Loucy (cell line): ENCODE measurements at regions not wholly inside any gene's neighbourhood (a gene's known extent, or its start where the extent isn't known, plus 50 kb on each side); places are given as distances from the start of the nearest gene placed in this dataset.

Source experiments
- H2AFZ ChIP-seq: fragments of 200-600 bp; sonication (generic); 2 replicates; pipeline ENCODE4 v1.6.0; 2016; ENCODE audit warnings: antibody characterized with exemption, mild to moderate bottlenecking, low read length, moderate library complexity
- H3F3A ChIP-seq: fragments of 200-600 bp; 2 replicates; pipeline ENCODE4 v1.6.0; 2016; ENCODE audit warnings: antibody characterized with exemption, low read depth, mild to moderate bottlenecking
- H3K27me3 ChIP-seq: fragments of 200-600 bp; sonication (generic); 2 replicates; pipeline ENCODE4 v1.6.1; 2014; ENCODE audit warnings: low read length, mild to moderate bottlenecking; ENCODE audit not compliant: insufficient read depth, poor library complexity, severe bottlenecking
- H3K36me3 ChIP-seq: fragments of 200-600 bp; sonication (generic); 2 replicates; pipeline ENCODE4 v1.6.1; 2016; ENCODE audit warnings: low read length; ENCODE audit not compliant: insufficient read depth
- H3K4me1 ChIP-seq: fragments of 200-600 bp; sonication (generic); 2 replicates; pipeline ENCODE4 v1.5.1; 2014; ENCODE audit warnings: low read length, mild to moderate bottlenecking; ENCODE audit not compliant: insufficient read depth, poor library complexity, severe bottlenecking
- H3K4me2 ChIP-seq: fragments of 200-600 bp; sonication (generic); 2 replicates; pipeline ENCODE4 v1.6.0; 2014; ENCODE audit warnings: antibody characterized with exemption, low read length, low read depth, mild to moderate bottlenecking; ENCODE audit not compliant: poor library complexity, severe bottlenecking
- H3K4me3 ChIP-seq: fragments of 200-600 bp; sonication (generic); 2 replicates; pipeline ENCODE4 v1.5.1; 2014; ENCODE audit warnings: low read length, mild to moderate bottlenecking, mixed read lengths; ENCODE audit not compliant: poor library complexity, severe bottlenecking
- H3K79me2 ChIP-seq: fragments of 200-600 bp; sonication (generic); 2 replicates; pipeline ENCODE4 v1.6.1; 2014; ENCODE audit warnings: low read length; ENCODE audit not compliant: insufficient read depth
- H3K9ac ChIP-seq: fragments of 200-600 bp; sonication (generic); 2 replicates; pipeline ENCODE4 v1.6.0; 2014; ENCODE audit warnings: mild to moderate bottlenecking, low read depth, low read length, moderate library complexity; ENCODE audit not compliant: poor library complexity, severe bottlenecking
- H3K9me2 ChIP-seq: fragments of 200-600 bp; sonication (generic); replicated peaks from 2 replicates; pipeline ENCODE4 v1.6.1; 2016; ENCODE audit warnings: low read depth, low read length, mixed read lengths
- H3K9me3 ChIP-seq: fragments of 200-600 bp; sonication (generic); 2 replicates; pipeline ENCODE4 v1.6.1; 2014; ENCODE audit warnings: mild to moderate bottlenecking, antibody characterized with exemption, low read length, low read depth; ENCODE audit not compliant: insufficient read depth
- H4K20me1 ChIP-seq: fragments of 200-600 bp; sonication (generic); 2 replicates; pipeline ENCODE4 v1.6.0; 2014; ENCODE audit warnings: antibody characterized with exemption, low read length, mild to moderate bottlenecking; ENCODE audit not compliant: insufficient read depth, poor library complexity, severe bottlenecking
- EZH2phosphoT487 ChIP-seq: fragments of 200-600 bp; IDR thresholded peaks from 2 replicates; pipeline ENCODE4 v1.6.1; 2018; ENCODE audit warnings: antibody characterized with exemption, mild to moderate bottlenecking, moderate library complexity, borderline replicate concordance
- TF ChIP-seq, protein P1 (sequence below): fragments of 200-600 bp; sonication (generic); conservative IDR thresholded peaks from 2 replicates; pipeline ENCODE4 v1.5.1; 2014; ENCODE audit warnings: mild to moderate bottlenecking, antibody characterized with exemption, low read length

DNA sequence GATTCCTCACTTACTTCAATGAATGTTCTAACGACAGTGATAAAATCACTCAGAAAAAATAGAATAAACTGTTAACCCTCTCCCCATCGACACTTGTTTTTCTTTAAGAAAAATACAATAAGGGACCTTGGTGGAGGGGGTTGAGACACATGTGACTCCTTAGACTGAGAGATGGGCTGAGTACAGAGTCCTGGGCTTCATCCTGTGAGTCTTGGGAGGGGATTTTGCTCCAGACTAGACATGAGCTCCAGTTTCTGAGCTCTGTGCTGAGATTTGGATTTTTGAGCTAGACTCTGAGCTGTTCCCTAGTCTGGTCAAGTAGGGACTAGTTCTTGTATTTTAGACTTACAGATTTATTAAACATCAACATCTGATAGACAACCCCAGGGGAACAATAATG lies 241.5 kb upstream of the MVB12B start:
- Histone ChIP-seq H3F3A (no peaks in the 10 kb centered on the region), H3K79me2 (no peaks in the 10 kb centered on the region), H3K4me1 (peaks cover 6% of the 10 kb centered on the region), H4K20me1 (no peaks in the 10 kb centered on the region), H3K9ac (no peak overlapping the region), H3K9me2 (no peaks in the 10 kb centered on the region), H2AFZ (no peak overlapping the region), H3K9me3 (no peaks in the 10 kb centered on the region), H3K4me3 (no peak overlapping the region), H3K4me2 (no peak overlapping the region), H3K36me3 (no peaks in the 10 kb centered on the region), H3K27me3 (no peaks in the 10 kb centered on the region)
- TF ChIP-seq EZH2phosphoT487: no peak
- TF ChIP-seq, protein P1, sequence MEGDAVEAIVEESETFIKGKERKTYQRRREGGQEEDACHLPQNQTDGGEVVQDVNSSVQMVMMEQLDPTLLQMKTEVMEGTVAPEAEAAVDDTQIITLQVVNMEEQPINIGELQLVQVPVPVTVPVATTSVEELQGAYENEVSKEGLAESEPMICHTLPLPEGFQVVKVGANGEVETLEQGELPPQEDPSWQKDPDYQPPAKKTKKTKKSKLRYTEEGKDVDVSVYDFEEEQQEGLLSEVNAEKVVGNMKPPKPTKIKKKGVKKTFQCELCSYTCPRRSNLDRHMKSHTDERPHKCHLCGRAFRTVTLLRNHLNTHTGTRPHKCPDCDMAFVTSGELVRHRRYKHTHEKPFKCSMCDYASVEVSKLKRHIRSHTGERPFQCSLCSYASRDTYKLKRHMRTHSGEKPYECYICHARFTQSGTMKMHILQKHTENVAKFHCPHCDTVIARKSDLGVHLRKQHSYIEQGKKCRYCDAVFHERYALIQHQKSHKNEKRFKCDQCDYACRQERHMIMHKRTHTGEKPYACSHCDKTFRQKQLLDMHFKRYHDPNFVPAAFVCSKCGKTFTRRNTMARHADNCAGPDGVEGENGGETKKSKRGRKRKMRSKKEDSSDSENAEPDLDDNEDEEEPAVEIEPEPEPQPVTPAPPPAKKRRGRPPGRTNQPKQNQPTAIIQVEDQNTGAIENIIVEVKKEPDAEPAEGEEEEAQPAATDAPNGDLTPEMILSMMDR: no peak

DNA sequence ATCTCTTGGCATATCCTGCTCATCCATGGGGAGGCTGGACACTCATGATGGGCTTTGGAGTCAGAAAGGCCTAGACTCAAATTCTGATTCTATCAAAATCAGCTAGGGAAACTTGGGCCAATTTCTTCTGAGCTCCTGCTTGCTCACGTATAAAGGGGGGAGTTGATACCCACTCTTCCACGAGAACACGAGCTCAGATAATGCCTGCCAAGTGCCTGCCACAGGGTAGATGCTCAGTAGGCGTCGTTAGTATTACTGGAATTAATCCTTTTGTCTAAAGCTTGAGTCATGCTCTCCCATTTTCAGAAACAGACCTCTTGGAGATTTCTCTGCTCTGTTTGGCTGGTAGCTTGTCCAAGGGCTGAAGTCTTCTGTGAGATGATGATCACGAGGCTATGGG lies 238.3 kb upstream of the MVB12B start:
- no peaks in the 10 kb centered on the region for H3K9me3 ChIP-seq
- no peak overlapping the region for H3K4me3 ChIP-seq
- peaks cover 6% of the 10 kb centered on the region for H3K4me1 ChIP-seq
- H3K36me3 ChIP-seq: no peaks in the 10 kb centered on the region
- no peak overlapping the region for H2AFZ ChIP-seq
- H3K27me3 ChIP-seq: no peaks in the 10 kb centered on the region
- no peaks in the 10 kb centered on the region for H3K79me2 ChIP-seq
- no peak for TF ChIP-seq EZH2phosphoT487
- TF ChIP-seq, protein P1: no peak
- H3K9ac ChIP-seq: no peak overlapping the region
- H3F3A ChIP-seq: no peaks in the 10 kb centered on the region
- no peak overlapping the region for H3K4me2 ChIP-seq
- H3K9me2 ChIP-seq: no peaks in the 10 kb centered on the region
- H4K20me1 ChIP-seq: no peaks in the 10 kb centered on the region

DNA sequence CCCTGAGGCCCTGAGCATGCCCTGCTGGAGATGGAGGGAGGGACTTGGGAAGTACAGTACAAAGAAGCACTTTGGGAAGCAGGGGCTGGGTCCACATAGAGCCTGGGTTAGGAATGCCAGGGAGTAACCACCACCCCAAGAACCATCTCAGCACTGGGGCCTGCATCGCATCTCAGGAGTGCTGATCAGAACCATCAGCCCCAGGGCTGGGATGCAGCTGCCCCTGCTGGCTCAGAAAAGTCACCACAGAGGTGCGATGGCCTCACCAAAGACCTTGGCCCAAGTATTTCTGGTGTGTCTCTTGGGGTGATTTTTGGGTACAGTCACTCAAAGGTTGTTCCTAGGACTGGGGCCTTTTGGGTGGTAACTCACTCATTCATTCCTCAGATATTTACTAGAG lies 236.8 kb upstream of the MVB12B start:
- Histone ChIP-seq H3K79me2 (no peaks in the 10 kb centered on the region), H3K4me3 (no peak overlapping the region), H3K4me1 (no peaks in the 10 kb centered on the region), H3K9me3 (no peaks in the 10 kb centered on the region), H3K9ac (no peak overlapping the region), H4K20me1 (no peaks in the 10 kb centered on the region), H2AFZ (no peak overlapping the region), H3F3A (no peaks in the 10 kb centered on the region), H3K9me2 (no peaks in the 10 kb centered on the region), H3K27me3 (no peaks in the 10 kb centered on the region), H3K36me3 (no peaks in the 10 kb centered on the region), H3K4me2 (no peak overlapping the region)
- TF ChIP-seq EZH2phosphoT487: no peak
- TF ChIP-seq, protein P1: no peak
